ENCODE measurements at regions not wholly inside any gene's neighbourhood (a gene's known extent, or its start where the extent isn't known, plus 50 kb on each side); places are given as distances from the start of the nearest gene placed in this dataset.
"Not testable (repeated sequence)": the region's sequence is repeated elsewhere in the genome, so short reads cannot be mapped to it uniquely, and the experiment has no call there.

- DNase-seq (ENCODE audit: low spot score) = no peak
These were observed 207.4 kb downstream of the ZFP36L2 start for GRCh38 chr2:43019025-43019367.

GRCh38 chr2:43018179-43019024, 208.0 kb downstream of the ZFP36L2 start:
- no peak for DNase-seq (ENCODE audit: low spot score)

- DNase-seq (ENCODE audit: low spot score) = no peak
These were observed 212.5 kb downstream of the ZFP36L2 start for GRCh38 chr2:43013821-43014345.

- no peak for DNase-seq (ENCODE audit: low spot score)
These were observed 213.4 kb downstream of the ZFP36L2 start for GRCh38 chr2:43012966-43013365.

- no peak for DNase-seq (ENCODE audit: low spot score)
These were observed 215.3 kb downstream of the ZFP36L2 start for GRCh38 chr2:43011158-43011491.

GRCh38 chr2:43010438-43011157, 215.8 kb downstream of the ZFP36L2 start:
- no peak for DNase-seq (ENCODE audit: low spot score)

- DNase-seq (ENCODE audit: low spot score) = no peak
These were observed 217.0 kb downstream of the ZFP36L2 start for GRCh38 chr2:43009448-43009847.

GRCh38 chr2:43008388-43008787, 216.0 kb upstream of the HAAO start:
- no peak for DNase-seq (ENCODE audit: low spot score)

- DNase-seq (ENCODE audit: low spot score) = no peak
These were observed 215.5 kb upstream of the HAAO start for GRCh38 chr2:43007901-43008300.

GRCh38 chr2:43006834-43007543, 214.6 kb upstream of the HAAO start:
- no peak for DNase-seq (ENCODE audit: low spot score)

- DNase-seq (ENCODE audit: low spot score) = no peak
These were observed 213.8 kb upstream of the HAAO start for GRCh38 chr2:43005975-43006833.

GRCh38 chr2:43005245-43005974, 213.0 kb upstream of the HAAO start:
- no peak for DNase-seq (ENCODE audit: low spot score)

GRCh38 chr2:43004879-43005244, 212.5 kb upstream of the HAAO start:
- no peak for DNase-seq (ENCODE audit: low spot score)

- not testable (repeated sequence) for DNase-seq (ENCODE audit: low spot score)
These were observed 211.9 kb upstream of the HAAO start for GRCh38 chr2:43004126-43004865.

GRCh38 chr2:43003702-43004101, 211.3 kb upstream of the HAAO start:
- DNase-seq (ENCODE audit: low spot score) = no peak

GRCh38 chr2:43001787-43002468, 209.5 kb upstream of the HAAO start:
- no peak for DNase-seq (ENCODE audit: low spot score)

- DNase-seq (ENCODE audit: low spot score) = no peak
These were observed 208.6 kb upstream of the HAAO start for GRCh38 chr2:43001055-43001378.

- DNase-seq (ENCODE audit: low spot score) = no peak
These were observed 208.1 kb upstream of the HAAO start for GRCh38 chr2:43000242-43001054.

- no peak for DNase-seq (ENCODE audit: low spot score)
These were observed 207.5 kb upstream of the HAAO start for GRCh38 chr2:42999856-43000241.
